H1 (cell line): ENCODE measurements at regions not wholly inside any gene's neighbourhood (a gene's known extent, or its start where the extent isn't known, plus 50 kb on each side); places are given as distances from the start of the nearest gene placed in this dataset.
"Not testable (repeated sequence)": the region's sequence is repeated elsewhere in the genome, so short reads cannot be mapped to it uniquely, and the experiment has no call there.

Experiments used
- CREB1 ChIP-seq: IDR thresholded peaks from 2 replicates; pipeline ENCODE4 v1.6.1; 2012; ENCODE audit warnings: inconsistent platforms
- SAP30 ChIP-seq: fragments of 300-600 bp; sonication (generic); IDR thresholded peaks from 2 replicates; pipeline ENCODE4 v1.7.1; 2012; ENCODE audit warnings: low read length, moderate library complexity, mild to moderate bottlenecking, inconsistent platforms; ENCODE audit not compliant: insufficient read depth, insufficient replicate concordance
- TEAD4 ChIP-seq: IDR thresholded peaks from 2 replicates; pipeline ENCODE4 v1.6.1; 2012; ENCODE audit warnings: low read depth, low read length, inconsistent platforms, mixed read lengths
- TF ChIP-seq, protein P1 (sequence below): fragments of 300-600 bp; sonication (generic); IDR thresholded peaks from 2 replicates; pipeline ENCODE4 v1.7.1; 2012; ENCODE audit warnings: low read length, moderate library complexity, mild to moderate bottlenecking, inconsistent platforms; ENCODE audit not compliant: insufficient replicate concordance

DNA sequence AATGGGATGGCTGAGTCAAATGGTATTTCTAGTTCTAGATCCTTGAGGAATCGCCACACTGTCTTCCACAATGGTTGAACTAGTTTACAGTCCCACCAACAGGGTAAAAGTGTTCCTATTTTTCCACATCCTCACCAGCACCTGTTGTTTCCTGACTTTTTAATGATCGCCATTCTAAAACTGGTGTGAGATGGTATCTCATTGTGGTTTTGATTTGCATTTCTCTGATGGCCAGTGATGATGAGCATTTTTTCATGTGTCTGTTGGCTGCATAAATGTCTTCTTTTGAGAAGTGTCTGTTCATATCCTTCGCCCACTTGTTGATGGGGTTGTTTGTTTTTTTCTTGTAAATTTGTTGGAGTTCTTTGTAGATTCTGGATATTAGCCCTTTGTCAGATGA, 152.6 kb downstream of the BEND2 start:
- not testable (repeated sequence) for TF ChIP-seq TEAD4, CREB1, SAP30
- TF ChIP-seq, protein P1, sequence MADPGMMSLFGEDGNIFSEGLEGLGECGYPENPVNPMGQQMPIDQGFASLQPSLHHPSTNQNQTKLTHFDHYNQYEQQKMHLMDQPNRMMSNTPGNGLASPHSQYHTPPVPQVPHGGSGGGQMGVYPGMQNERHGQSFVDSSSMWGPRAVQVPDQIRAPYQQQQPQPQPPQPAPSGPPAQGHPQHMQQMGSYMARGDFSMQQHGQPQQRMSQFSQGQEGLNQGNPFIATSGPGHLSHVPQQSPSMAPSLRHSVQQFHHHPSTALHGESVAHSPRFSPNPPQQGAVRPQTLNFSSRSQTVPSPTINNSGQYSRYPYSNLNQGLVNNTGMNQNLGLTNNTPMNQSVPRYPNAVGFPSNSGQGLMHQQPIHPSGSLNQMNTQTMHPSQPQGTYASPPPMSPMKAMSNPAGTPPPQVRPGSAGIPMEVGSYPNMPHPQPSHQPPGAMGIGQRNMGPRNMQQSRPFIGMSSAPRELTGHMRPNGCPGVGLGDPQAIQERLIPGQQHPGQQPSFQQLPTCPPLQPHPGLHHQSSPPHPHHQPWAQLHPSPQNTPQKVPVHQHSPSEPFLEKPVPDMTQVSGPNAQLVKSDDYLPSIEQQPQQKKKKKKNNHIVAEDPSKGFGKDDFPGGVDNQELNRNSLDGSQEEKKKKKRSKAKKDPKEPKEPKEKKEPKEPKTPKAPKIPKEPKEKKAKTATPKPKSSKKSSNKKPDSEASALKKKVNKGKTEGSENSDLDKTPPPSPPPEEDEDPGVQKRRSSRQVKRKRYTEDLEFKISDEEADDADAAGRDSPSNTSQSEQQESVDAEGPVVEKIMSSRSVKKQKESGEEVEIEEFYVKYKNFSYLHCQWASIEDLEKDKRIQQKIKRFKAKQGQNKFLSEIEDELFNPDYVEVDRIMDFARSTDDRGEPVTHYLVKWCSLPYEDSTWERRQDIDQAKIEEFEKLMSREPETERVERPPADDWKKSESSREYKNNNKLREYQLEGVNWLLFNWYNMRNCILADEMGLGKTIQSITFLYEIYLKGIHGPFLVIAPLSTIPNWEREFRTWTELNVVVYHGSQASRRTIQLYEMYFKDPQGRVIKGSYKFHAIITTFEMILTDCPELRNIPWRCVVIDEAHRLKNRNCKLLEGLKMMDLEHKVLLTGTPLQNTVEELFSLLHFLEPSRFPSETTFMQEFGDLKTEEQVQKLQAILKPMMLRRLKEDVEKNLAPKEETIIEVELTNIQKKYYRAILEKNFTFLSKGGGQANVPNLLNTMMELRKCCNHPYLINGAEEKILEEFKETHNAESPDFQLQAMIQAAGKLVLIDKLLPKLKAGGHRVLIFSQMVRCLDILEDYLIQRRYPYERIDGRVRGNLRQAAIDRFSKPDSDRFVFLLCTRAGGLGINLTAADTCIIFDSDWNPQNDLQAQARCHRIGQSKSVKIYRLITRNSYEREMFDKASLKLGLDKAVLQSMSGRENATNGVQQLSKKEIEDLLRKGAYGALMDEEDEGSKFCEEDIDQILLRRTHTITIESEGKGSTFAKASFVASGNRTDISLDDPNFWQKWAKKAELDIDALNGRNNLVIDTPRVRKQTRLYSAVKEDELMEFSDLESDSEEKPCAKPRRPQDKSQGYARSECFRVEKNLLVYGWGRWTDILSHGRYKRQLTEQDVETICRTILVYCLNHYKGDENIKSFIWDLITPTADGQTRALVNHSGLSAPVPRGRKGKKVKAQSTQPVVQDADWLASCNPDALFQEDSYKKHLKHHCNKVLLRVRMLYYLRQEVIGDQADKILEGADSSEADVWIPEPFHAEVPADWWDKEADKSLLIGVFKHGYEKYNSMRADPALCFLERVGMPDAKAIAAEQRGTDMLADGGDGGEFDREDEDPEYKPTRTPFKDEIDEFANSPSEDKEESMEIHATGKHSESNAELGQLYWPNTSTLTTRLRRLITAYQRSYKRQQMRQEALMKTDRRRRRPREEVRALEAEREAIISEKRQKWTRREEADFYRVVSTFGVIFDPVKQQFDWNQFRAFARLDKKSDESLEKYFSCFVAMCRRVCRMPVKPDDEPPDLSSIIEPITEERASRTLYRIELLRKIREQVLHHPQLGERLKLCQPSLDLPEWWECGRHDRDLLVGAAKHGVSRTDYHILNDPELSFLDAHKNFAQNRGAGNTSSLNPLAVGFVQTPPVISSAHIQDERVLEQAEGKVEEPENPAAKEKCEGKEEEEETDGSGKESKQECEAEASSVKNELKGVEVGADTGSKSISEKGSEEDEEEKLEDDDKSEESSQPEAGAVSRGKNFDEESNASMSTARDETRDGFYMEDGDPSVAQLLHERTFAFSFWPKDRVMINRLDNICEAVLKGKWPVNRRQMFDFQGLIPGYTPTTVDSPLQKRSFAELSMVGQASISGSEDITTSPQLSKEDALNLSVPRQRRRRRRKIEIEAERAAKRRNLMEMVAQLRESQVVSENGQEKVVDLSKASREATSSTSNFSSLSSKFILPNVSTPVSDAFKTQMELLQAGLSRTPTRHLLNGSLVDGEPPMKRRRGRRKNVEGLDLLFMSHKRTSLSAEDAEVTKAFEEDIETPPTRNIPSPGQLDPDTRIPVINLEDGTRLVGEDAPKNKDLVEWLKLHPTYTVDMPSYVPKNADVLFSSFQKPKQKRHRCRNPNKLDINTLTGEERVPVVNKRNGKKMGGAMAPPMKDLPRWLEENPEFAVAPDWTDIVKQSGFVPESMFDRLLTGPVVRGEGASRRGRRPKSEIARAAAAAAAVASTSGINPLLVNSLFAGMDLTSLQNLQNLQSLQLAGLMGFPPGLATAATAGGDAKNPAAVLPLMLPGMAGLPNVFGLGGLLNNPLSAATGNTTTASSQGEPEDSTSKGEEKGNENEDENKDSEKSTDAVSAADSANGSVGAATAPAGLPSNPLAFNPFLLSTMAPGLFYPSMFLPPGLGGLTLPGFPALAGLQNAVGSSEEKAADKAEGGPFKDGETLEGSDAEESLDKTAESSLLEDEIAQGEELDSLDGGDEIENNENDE: not testable (repeated sequence)
